B cell (primary cell): ENCODE measurements at regions not wholly inside any gene's neighbourhood (a gene's known extent, or its start where the extent isn't known, plus 50 kb on each side); places are given as distances from the start of the nearest gene placed in this dataset.

Source experiments
- CTCF ChIP-seq: fragments of 200-600 bp; IDR thresholded peaks from one replicate; pipeline ENCODE4 v1.8.0; 2022; ENCODE audit warnings: antibody characterized with exemption, mild to moderate bottlenecking
- EZH2 ChIP-seq: IDR thresholded peaks from 2 replicates; pipeline ENCODE4 v1.6.1; 2012; ENCODE audit warnings: borderline replicate concordance, low read depth, mild to moderate bottlenecking, moderate library complexity, low read length; ENCODE audit not compliant: insufficient read depth, poor library complexity, severe bottlenecking

GRCh38 chr14:76710056-76711010, 50.9 kb upstream of the VASH1 start:
- TF ChIP-seq EZH2 (no peak), CTCF (peak; percentile 81)
